Mesothelial cell of epicardium (in vitro differentiated cells): ENCODE measurements at regions not wholly inside any gene's neighbourhood (a gene's known extent, or its start where the extent isn't known, plus 50 kb on each side); places are given as distances from the start of the nearest gene placed in this dataset.
A peak's percentile ranks its signal among the peaks of the same experiment; 100 is the strongest.

Experiments used
- DNase-seq, 2 experiments: peaks; one replicate each; pipeline ENCODE4 v3.0.0; 2021; ENCODE audit warnings: low spot score in 2 of 2; ENCODE audit not compliant: unreplicated experiment in 2 of 2
- H3K27ac Mint-ChIP-seq: 2 replicates; pipeline ENCODE4 v1.8.0; 2021; ENCODE audit warnings: mixed read lengths
- H3K27me3 Mint-ChIP-seq: 2 replicates; pipeline ENCODE4 v1.8.0; 2021; ENCODE audit warnings: low read depth, mixed read lengths
- H3K36me3 Mint-ChIP-seq: 2 replicates; pipeline ENCODE4 v1.8.0; 2021; ENCODE audit warnings: mixed read lengths
- H3K4me1 Mint-ChIP-seq: 2 replicates; pipeline ENCODE4 v1.8.0; 2021; ENCODE audit warnings: mixed read lengths
- H3K4me3 Mint-ChIP-seq: 2 replicates; pipeline ENCODE4 v1.8.0; 2021; ENCODE audit warnings: mild to moderate bottlenecking, moderate library complexity, mixed read lengths
- H3K9me3 Mint-ChIP-seq: 2 replicates; pipeline ENCODE4 v1.8.0; 2021; ENCODE audit warnings: mixed read lengths
- TF ChIP-seq, protein P1 (sequence below): fragments of 200-600 bp; sonication (generic); IDR thresholded peaks from one replicate; pipeline ENCODE4 v1.5.0; 2021; ENCODE audit warnings: antibody characterized with exemption; ENCODE audit not compliant: unreplicated experiment

DNA sequence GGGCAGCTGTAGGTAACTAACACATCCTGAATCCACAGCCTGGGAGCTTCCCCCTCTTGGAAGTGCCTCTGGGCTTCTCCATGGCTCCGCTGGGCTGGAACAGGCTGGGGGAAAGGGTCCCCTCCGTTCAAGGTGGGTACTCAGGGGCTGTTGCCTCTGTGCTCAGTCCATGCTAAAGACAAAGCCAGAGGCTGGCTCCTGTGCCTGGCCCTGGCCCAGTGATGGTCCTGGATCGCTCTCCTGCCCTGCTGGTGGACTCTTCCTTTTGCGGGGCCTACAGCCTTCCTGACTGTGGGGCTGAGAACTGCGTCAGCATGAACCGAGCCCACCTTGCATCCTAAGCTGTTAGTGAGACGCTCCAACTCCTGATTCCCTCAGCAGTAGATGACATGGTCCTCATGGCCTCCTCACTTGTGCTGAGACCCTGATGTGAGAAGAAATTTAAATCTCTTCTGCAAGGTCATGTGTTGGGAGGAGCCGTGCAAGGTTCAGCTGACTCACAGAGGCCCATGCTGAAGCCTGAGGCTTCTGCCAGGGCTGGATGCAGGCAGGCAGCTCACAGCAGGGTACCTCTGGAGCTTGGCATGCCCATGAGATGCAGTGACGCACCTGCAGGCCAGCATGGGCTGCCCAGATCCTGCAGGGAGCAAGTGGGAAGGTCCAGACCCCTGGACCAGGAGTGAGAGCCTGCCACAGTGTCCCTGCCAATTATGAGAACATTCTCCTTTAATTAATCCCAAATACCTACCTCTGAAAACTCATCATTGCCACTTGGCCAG is 1285.5 kb downstream of the TBC1D22A start:
- H3K27ac Mint-ChIP-seq = no peak overlapping the region
- peak in 1 of 2 experiments; percentile 19 for DNase-seq
- no peaks in the 10 kb centered on the region for H3K4me1 Mint-ChIP-seq
- TF ChIP-seq, protein P1, sequence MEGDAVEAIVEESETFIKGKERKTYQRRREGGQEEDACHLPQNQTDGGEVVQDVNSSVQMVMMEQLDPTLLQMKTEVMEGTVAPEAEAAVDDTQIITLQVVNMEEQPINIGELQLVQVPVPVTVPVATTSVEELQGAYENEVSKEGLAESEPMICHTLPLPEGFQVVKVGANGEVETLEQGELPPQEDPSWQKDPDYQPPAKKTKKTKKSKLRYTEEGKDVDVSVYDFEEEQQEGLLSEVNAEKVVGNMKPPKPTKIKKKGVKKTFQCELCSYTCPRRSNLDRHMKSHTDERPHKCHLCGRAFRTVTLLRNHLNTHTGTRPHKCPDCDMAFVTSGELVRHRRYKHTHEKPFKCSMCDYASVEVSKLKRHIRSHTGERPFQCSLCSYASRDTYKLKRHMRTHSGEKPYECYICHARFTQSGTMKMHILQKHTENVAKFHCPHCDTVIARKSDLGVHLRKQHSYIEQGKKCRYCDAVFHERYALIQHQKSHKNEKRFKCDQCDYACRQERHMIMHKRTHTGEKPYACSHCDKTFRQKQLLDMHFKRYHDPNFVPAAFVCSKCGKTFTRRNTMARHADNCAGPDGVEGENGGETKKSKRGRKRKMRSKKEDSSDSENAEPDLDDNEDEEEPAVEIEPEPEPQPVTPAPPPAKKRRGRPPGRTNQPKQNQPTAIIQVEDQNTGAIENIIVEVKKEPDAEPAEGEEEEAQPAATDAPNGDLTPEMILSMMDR = no peak
- no peaks in the 10 kb centered on the region for H3K27me3 Mint-ChIP-seq
- H3K4me3 Mint-ChIP-seq = no peak overlapping the region
- H3K9me3 Mint-ChIP-seq = no peaks in the 10 kb centered on the region
- no peaks in the 10 kb centered on the region for H3K36me3 Mint-ChIP-seq

DNA sequence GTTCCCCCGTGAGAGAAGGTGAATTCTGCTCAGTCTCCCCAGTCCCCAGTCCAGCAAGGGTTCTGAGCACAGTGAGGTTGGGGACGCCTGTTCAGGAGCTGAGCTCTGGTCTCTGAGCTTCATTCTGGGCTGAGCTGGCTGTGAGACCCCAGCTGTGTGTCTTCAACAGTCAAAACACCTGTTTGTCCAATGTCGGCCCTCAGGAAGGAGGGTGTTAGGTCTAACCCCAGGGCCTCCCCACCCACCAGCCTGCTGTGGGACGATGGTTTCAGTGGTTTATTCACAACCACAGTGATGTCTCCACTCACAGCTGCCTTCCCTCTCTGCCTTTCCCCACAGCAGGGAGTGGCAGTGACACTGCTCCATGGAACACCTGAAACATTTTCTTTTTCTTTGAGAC is 1282.9 kb downstream of the TBC1D22A start:
- TF ChIP-seq, protein P1 = no peak

DNA sequence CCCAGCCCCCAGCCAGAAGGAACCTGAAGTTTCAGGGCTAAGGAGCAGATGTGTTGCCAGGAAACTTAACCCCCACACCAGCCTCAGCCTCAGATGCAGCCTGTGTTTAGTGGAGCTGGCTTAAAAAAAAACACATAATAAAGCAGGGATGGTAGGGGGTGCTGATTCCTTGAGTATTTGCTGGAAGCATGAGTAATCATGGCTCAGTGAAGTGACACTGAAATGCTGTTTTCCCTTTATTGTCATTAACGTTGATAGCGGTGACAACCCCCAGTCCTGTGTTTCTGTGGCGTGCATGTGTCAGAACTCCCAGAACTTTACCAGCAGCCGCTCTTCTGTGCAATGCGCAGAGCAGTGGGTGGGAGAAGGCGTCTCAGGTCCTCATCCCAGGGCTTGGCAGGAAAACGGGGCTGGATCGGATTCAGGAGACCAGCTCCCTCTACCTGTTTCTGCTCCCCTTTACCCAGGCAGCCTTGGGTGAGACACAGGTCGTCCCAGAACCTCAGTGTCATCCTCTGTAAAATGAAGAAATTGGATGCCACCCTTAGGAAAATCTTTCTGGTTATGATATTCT is 1282.1 kb downstream of the TBC1D22A start:
- Mint-ChIP-seq H3K36me3 (no peaks in the 10 kb centered on the region), H3K4me3 (no peak overlapping the region), H3K27ac (no peak overlapping the region), H3K9me3 (peaks cover 7% of the 10 kb centered on the region), H3K27me3 (no peaks in the 10 kb centered on the region), H3K4me1 (no peaks in the 10 kb centered on the region)
- DNase-seq = peak in 1 of 2 experiments; percentile 25
- TF ChIP-seq, protein P1 = no peak

More for the DNA sequence above, 1282.9 kb downstream of the TBC1D22A start:
- H3K27me3 Mint-ChIP-seq = no peaks in the 10 kb centered on the region
- H3K4me1 Mint-ChIP-seq = no peaks in the 10 kb centered on the region
- H3K9me3 Mint-ChIP-seq = peaks cover 3% of the 10 kb centered on the region
- no peaks in the 10 kb centered on the region for H3K36me3 Mint-ChIP-seq
- no peak overlapping the region for H3K4me3 Mint-ChIP-seq
- H3K27ac Mint-ChIP-seq = no peak overlapping the region
- peak in 1 of 2 experiments; percentile 25 for DNase-seq

DNA sequence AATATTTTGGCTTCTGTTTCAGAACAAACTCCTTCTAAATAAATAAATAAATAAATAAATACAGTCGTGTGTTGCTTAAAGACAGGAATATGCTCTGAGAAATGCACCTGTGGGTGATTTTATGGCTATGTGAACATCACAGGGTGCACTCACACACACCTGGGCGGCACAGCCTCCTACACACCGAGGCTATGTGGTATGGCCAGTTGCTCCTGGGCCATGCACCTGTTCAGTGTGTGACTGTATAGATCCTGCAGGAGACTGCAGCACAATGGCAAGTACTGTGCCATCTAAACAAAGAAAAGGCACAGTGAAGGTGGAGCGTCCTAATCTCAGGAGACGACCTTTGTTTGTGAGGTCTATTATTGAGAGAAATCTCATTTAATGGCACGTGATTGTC is 1281.1 kb downstream of the TBC1D22A start:
- TF ChIP-seq, protein P1 = no peak
- no peak overlapping the region for H3K4me3 Mint-ChIP-seq
- no peak overlapping the region for H3K27ac Mint-ChIP-seq
- no peak for DNase-seq
- H3K4me1 Mint-ChIP-seq = no peaks in the 10 kb centered on the region
- H3K27me3 Mint-ChIP-seq = no peaks in the 10 kb centered on the region
- H3K36me3 Mint-ChIP-seq = no peaks in the 10 kb centered on the region
- peaks cover 7% of the 10 kb centered on the region for H3K9me3 Mint-ChIP-seq

DNA sequence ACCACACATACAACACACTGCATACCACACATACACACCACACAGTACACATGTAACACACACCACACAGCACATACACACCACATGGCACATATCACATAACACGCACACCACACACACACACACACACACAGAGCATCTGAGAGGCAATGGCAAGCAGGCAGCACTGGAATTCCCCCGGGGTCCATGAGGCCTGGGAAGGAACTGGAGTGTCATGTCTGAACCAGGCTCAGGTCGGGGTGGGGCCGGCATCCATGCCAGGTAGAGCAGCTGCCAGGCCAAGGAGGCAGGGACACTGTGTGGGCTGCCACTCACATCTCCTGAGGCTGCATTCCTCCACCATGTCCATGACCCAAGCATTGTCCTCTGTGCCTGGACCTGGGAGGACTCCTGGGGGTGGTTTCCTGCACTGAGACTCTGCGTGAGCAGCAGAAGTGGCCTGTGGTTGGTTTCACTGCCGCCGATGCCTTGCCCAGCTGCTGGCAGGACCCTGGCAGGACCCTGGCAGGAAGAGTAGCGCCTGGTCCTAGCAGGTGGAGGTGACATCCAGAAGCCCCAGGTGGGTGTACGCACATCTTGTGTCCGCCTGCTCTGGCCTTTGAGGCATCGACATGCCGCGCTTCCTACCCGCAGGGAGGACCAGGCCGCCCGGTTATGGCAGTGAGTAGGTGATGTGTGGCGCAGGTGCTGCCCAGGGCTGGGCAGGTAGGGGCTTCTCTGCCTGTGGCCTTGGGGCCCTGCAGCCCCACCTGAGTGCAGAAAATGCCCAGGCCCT is 1280.4 kb downstream of the TBC1D22A start:
- TF ChIP-seq, protein P1 = no peak
- Mint-ChIP-seq H3K36me3 (no peaks in the 10 kb centered on the region), H3K4me3 (no peak overlapping the region)

More for the DNA sequence above, 1280.4 kb downstream of the TBC1D22A start:
- peak in 1 of 2 experiments; percentile 26 for DNase-seq
- no peak overlapping the region for H3K27ac Mint-ChIP-seq
- no peaks in the 10 kb centered on the region for H3K27me3 Mint-ChIP-seq
- peaks cover 7% of the 10 kb centered on the region for H3K9me3 Mint-ChIP-seq
- no peaks in the 10 kb centered on the region for H3K4me1 Mint-ChIP-seq
